SIG-M5 treated with dmso at 0.1 percent for 504 hours (cell line): ENCODE measurements at regions not wholly inside any gene's neighbourhood (a gene's known extent, or its start where the extent isn't known, plus 50 kb on each side); places are given as distances from the start of the nearest gene placed in this dataset.
"Not testable (repeated sequence)": the region's sequence is repeated elsewhere in the genome, so short reads cannot be mapped to it uniquely, and the experiment has no call there.

Experiments used
- DNase-seq: peaks from one replicate; lab custom pipeline; 2025; ENCODE audit not compliant: unreplicated experiment; lab: John Stamatoyannopoulos, UW

DNA sequence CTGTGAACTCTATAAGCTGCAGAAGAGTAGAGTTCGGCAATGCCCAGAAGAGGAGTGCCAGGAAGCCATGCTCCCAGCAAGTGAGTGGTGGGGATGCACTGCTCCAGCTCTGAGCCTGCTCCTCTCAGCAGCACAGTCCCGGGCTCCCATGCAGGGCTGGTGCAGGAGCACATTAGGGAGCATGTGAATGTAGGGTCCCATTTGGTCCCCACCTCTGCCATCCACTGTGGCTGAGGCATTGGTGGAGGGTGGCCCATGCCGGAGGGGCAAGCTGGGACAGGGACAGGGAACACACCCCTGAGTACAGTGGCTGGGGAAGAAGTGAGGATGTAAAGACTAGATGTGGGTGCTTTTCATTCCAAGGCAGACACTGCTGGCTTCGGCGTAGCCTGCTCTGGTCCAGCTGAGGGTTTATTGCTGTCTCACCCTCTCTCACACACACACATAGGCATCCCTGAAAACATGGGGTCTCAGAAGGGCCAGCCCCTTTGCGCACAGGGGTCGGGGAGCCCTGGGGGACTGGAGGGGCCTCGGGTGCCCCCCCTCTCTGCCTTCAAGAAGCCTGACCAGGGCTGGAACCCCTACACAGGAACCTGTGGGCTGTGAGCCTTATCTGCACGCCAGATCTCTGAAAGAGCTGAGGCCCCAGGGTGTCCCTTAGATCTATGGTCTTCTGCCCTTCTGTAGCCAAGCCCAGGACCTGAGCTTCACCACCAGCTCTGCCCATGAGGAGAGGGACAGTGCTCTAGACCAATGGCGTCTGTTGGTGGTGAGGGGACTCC, 341.0 kb downstream of the TCERG1L start:
- no peak for DNase-seq

DNA sequence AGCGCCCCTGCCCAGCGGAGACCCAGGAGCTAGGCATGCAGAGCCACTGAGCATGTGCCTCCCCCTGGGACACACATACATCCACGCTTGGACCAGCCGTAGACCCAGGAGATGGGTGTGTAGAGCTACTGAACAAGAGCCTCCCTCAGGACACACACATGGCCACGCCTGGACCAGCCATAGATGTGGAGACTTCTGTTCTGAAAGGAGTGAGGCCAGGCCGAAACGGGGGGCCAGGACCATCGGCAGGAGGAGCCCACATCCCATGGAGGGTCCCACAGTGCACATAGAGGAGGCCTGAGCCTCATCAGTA, 340.4 kb downstream of the TCERG1L start:
- DNase-seq, result no peak

DNA sequence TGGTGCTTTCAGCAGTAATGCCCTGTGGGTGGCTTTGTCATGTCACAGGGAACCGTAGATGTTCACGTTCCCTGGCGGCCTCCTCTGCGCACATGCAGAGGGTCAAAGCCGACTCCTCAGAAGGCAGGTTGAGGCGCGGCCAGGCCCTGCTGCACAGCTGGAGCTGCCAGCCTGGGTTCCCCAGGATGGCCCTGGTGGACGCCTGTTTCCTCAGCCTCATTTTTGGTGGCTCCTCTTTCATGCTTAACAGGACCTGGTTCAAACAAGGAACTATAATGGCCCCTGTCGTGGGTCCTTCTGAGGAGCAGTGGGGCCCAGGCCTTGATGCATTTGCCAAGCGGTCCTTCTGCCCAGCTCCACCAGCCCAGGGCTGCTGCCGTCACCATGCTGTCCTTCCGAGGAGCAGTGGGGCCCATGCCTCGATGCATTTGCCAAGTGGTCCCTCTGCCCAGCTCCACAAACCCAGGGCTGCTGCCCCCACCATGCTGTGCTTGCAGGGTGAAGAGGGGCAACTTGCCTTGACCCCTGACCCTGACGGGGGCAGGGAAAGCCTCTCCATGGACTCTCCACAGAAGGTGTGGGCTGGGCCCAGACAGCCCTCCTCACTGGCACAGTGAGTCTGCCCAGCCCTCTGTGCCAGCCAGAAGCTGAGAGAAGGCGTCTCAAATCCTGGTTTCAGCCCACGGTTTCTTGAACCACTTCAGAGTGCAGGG, 338.2 kb downstream of the TCERG1L start:
- no peak for DNase-seq

DNA sequence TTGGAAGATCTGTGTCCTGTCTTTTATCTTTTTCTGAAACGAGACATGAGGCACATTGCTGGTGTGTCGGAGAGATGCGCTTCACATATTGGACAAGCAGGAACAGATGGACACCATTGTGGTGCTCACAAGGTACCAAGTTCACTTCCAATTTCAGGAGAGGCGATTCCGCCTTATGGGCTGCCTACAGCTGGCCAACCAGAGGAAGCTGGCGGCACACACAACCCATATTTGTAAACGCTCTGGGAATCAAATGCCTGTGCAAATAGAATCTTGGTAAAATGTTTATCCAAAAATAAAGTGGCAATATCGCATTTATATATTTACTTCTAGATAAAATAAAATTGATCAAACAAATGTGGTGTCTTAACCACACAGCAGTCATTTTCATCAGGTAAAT, 337.4 kb downstream of the TCERG1L start:
- DNase-seq, result no peak

DNA sequence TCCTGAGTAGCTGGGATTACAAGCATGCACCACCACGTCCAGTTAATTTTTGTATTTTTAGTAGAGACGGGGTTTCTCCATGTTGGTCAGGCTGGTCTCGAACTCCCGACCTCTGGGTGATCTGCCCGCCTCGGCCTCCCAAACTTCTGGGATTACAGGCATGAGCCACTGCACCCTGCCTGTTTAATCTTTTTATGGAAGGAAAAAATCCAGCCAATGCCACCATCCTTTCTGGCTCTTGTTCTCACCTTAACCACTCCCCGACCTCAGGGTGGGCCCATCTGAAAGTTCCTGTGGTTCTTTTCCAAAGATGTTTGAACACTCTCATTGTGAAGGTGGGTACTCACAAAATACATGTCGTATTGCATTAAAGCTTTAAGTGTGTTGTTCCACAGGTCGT, 336.2 kb downstream of the TCERG1L start:
- DNase-seq, result not testable (repeated sequence)

DNA sequence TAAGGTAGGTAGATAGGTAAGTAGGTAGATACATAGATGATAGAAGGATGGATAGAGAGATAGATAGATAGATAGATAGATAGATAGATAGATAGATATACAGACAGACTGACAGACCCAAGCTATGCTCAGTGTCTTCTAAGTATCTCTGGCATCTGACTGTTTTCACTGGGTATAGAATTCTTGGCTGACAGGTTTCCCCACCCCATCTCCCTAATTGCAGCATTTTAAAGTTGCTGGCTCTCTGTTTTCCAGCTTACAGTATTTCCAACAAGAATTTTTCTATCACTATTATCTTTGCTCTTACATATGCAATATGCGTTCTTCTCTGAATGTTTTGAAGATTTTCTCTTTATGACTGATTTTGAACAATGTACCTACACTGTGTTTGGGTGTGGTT, 328.7 kb downstream of the TCERG1L start:
- no peak for DNase-seq

DNA sequence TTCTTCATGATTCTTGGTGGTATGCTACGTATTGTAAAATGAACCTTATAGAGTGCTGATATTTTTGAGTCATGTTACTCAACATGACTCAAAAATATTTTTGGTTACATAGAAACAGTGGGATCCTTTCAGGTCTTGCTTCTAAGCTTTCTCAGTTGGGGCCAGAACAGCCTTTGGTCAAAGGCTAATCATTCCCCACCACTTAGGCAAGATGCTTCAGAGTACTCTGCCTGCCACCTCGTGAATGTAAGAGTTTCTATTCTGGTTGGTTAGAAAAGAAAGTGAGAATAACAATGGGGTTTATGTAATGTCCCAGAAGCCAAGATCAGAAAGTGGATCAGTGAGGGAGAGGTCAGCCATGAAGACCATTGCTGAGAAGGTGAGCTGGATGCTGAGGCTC, 327.8 kb downstream of the TCERG1L start:
- DNase-seq, result no peak

DNA sequence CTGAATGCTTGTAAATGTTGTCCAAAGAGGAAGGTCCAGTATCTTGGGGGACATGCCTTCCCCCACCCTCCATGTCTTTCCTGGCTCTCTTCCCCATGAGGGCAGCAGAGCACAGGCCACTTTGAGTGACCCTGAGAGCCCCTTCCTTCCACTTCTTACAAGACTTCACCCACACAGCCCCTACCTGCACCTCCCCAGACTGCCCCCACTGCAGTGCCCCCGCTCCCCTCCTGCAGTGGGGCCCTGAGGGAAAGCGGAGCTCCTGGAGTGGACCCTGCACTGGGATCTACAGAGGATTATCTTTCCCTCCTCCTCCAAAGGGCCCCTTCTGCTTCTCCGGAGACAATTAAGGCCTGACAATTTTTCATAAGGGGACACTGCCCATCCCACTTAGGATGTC, 326.8 kb downstream of the TCERG1L start:
- DNase-seq, result no peak

DNA sequence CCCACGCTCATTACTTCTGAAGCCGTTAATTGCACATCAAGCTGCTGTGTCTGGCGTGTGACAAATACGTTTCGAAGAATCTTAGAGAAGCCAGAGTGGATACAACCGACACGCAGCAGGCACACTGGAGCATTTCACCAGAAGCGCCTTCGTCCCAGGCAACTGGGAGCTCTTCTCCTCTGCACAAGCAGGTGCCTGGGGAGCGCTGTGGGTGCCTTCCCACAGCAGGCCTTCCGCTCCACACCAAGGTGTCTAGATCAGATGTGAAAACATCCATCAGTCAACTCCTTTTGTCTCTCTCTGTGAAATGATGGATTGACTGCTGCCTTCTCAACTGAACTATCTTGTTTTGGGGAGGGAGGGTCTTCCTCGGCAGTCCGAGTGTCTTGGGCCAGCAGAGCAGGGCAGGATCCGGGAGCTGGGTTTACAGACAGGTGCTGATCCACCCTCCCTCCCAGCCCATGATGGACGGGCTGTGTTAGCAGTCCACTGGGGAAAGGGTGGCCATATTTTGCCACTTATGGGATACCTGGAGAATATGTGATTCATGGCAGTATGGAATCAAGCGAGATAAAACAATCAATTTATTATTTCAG, 326.3 kb downstream of the TCERG1L start:
- DNase-seq, result no peak

DNA sequence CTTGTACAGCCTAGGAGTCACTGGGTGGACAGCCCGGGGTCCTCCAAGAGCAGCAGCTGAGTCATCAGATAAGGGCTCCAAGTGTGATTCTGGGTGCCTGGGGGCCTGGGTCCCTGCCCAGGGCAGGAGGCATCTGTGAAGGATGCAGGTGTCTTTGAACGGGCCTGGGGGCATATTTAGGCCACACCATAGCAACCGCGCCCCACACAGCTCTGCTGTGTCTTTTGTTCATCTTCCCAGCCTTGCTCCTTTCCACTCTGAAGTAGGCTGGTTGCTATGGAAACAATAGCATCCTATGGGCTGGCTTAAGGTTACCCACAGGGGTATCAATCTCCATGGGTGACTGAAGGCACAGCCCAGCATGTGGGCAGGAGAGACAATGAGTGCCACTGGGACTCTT, 324.7 kb downstream of the TCERG1L start:
- DNase-seq, result no peak

DNA sequence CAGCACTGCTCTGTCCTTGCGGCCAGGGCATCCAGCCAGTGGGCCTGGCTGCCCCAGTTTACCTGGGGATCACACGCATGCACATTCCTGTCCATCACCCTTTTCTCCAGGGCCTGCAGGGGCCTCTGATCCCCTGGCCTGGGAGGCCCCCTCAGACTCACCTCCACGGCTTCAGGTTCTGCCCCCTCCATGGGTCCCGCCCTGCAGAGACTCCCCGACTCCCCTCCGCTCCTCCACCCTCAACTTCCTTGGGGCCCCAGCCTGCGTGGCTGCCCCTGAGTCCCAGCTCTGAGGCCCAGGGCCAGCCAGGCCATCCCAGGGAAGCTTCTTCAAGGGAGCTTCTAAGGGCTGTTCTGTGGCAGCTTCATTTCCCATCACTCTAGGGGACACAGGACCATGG, 324.1 kb downstream of the TCERG1L start:
- DNase-seq, result no peak

DNA sequence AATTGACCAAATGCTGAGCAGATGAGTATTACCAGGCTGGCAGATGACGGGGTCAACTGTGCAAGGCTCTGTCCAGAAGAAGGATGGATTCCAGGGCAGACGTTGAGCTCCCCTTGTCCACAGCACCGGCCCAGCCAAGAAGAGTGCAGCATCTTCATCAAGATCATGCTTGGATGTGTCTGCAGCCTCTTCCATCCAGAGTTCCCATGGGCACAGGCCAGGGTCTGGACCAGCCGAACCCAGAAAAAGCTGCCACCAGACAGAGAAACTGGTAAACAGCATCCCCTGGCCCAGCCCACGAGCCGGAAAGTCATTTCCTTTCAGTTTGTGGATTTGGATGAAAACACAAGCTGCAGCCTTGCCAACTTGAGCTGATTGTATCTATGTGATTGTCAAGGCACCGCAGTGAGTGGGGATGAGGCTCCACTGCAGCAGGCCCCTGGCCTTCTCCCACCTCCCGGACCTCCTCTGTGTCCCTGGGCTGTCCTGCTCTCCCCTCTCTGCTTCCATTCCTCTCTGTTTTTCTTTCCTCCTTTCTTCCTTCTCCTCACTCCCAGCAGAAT, 321.8 kb downstream of the TCERG1L start:
- no peak for DNase-seq

DNA sequence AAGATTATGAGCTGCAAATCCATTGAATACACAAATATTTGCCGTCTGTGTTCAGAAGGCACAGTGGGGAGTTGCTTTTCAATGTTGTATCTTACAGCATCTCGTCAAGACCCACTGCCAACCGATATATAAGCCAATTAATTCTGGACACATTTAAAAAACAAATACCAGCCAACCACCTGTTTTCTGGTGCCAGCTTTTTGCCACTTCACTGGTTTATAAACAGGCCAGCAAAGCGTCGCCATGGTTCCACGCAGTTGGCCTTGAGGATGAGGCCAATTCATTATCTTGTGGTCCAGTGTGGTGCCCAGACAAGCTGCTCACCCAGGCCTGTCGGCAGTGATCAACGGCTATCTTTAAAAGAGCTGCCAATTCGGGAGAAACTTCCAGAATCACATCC, 321.0 kb downstream of the TCERG1L start:
- no peak for DNase-seq

DNA sequence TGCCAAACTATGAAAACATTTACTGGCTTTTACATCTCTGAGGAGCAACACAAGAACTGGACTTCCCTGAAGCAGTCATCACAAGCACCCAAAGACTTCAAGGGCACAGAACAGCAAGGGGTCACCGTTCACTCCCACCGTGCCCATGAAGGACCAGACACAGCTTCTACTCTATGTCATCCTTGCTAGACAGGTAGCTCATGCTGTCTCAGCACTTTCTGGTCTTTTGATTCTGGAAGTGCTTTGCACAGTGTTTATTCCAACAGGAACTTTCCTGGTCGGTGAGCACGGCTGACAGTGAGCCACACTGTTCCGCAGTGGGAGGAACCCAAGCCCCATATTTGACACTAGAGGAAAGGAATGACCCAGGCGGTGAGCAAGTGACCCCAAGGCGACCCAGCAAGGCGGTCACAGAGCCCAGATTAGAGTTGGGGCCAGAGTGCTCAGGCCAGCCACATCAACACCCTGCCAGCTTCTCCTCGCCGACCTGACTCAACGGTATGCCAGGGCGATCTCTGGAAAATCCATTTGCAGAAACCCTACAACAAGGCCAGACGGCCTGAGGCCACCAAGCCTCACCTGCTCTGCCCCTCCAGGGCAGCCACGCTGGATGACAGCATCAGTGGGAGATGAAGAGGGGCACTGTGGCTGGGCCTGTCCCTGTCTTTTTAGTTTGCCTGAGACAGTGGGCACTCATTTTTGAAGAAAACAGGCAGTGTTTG, 318.6 kb downstream of the TCERG1L start:
- no peak for DNase-seq

DNA sequence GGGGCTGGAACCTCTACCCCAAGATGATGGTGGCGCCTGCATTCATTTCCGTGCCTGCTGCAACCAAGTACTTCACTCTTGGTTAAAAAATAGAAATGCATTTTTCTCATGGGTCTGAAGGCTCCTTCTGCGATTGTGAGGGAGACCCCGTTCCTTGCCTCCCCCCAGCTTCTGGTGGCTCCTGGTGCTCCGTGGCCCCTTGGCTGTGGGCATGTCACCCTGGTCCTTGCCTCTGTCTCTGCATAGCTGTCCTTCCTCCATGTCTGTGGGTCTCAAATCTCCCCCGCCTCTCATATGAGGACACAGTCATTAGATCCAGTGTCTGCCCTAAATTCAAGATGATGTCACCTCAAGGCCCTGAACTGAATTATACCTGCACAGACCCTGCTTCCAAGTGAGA, 317.9 kb downstream of the TCERG1L start:
- DNase-seq, result no peak

DNA sequence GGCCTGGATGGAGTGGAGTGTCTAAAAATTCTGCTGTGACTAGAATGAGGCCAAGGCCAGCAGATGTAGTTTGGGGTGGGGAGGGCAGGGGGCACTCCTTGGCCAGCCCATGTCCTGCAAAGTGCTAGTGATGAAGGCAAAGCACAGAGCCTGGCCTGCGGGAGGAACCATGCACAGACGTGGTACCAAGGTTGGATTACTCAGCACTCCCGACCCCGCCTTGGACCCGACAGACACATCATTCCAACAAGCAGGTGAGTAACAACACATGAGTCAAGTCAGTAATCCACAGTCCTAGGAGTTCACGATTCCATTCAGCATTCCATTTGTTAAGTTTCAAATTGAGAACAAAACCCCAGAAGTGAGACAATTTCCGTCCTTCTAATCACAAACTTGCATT, 317.3 kb downstream of the TCERG1L start:
- DNase-seq, result no peak

DNA sequence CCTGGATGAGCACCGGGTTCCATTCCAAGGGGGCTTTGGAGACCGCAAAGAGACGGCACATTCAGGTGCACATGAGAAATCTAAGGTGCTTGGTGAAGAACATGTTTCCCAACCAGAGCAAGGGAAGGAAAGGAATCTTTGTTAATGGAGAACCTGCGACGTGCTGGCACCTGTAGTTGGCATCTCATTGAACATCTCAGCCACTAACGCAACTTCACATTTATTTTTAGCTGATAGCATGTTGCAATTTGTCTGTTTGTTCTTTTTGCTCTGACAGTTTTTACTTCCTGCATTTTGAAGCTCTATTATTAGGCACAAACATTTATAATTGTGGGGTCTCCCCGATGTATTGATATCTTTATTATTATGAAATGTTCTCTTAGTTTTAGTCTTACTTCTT, 316.7 kb downstream of the TCERG1L start:
- no peak for DNase-seq

DNA sequence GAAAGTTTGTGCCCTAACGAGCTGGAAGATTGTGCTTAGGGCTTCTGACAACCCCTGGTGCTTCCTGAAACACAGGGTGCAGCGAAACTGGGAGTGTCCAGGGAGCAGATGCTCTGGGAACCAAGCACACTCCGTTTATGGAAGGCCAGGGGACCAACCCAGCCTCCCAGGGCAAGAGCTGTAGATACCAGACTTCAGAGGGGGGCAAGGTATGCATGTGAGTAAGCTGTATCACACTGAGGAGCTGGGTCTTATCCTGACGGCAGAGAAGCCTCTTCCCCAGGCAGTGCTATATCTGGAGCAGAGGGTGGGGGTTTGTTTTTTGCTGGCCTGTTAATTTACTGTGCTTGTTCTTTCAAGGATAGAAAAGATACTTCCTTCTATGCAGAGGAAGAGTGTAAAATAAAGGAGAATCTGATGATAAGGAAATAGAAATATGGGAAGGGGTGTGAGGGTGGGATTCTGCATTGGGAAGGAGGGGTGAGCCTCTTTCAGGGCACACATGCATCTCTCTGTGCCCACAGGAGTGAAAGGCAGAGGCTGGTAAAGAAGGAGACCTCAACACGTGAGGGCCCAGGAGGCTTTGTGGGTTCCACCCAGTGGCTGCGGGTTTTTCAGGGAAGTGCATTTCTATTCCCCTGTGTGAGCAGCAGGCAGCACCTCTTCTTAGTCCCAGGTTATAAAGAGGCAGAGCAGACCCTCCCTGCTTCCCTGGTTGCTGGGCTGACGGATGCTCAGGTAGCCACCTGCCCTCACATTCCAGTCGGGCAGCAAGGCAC, 314.1 kb downstream of the TCERG1L start:
- no peak for DNase-seq

DNA sequence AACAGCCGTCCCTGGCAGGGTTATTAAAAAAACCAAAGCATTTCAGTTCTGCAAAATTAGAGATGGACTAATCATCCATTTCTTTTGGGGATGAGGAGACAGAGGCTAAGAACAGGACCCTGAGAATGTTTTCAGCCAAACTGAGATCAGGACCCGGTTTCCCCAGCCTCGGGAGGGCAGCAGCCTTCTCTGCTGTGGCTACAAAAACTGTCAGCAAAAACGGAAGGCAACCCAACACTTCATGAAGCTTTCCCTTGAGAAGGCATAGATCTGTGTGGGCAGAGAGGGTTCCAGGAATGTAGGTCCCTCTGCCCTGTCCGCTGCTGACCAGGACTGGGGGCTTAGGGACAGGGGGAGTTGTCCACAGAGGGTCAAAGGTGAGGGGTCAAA, 313.5 kb downstream of the TCERG1L start:
- DNase-seq, result no peak

DNA sequence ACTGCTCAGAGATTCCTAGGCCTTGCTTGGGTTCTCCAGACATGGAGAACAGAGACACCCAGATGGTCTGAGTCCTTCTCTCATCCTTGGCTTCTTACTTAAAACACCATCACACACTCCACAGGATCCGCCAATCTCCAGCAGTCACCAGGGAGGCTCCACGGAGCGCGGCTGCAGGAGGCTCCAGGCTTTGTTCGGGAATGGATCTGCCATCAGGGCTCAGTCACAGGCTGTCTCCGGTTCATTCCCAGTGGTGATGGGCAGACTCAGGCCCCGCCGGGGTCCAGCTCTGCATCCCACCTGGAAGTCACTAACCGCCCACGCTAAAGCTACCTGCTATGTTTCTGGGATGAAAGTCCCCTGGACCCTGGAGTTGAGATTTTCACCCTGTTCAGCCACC, 312.9 kb downstream of the TCERG1L start:
- no peak for DNase-seq
